Neural cell (in vitro differentiated cells): ENCODE measurements at regions not wholly inside any gene's neighbourhood (a gene's known extent, or its start where the extent isn't known, plus 50 kb on each side); places are given as distances from the start of the nearest gene placed in this dataset.

Experiments used
- H2AFZ ChIP-seq: fragments of 200-600, 300-800 bp; sonication (generic), shearing (Covaris generic); 2 replicates; pipeline ENCODE4 v1.6.0; 2014; ENCODE audit warnings: low read depth, mild to moderate bottlenecking, antibody characterized with exemption, low read length, moderate library complexity
- H3F3A ChIP-seq: fragments of 200-600 bp; shearing (Covaris generic); 2 replicates; pipeline ENCODE4 v1.6.1; 2016; ENCODE audit warnings: mild to moderate bottlenecking, moderate library complexity, mixed read lengths, antibody characterized with exemption, low read length; ENCODE audit not compliant: insufficient read depth, poor library complexity, severe bottlenecking
- H3K27ac ChIP-seq: fragments of 200-600, 300-800 bp; sonication (generic), shearing (Covaris generic); 2 replicates; pipeline ENCODE4 v1.5.1; 2014; ENCODE audit warnings: mild to moderate bottlenecking, low read length, moderate library complexity
- H3K27me3 ChIP-seq: fragments of 300-800, 200-600 bp; sonication (generic), shearing (Covaris generic); 2 replicates; pipeline ENCODE4 v1.6.0; 2014; ENCODE audit warnings: mild to moderate bottlenecking, low read depth, low read length, moderate library complexity; ENCODE audit not compliant: insufficient read depth
- H3K36me3 ChIP-seq: fragments of 300-800, 200-600 bp; sonication (generic), shearing (Covaris generic); 2 replicates; pipeline ENCODE4 v1.5.1; 2014; ENCODE audit warnings: mild to moderate bottlenecking, antibody characterized with exemption, low read length, moderate library complexity; ENCODE audit not compliant: insufficient read depth
- H3K4me2 ChIP-seq: fragments of 300-800, 200-600 bp; sonication (generic), shearing (Covaris generic); 2 replicates; pipeline ENCODE4 v1.6.0; 2014; ENCODE audit warnings: mild to moderate bottlenecking, low read length
- H3K4me3 ChIP-seq: fragments of 300-800, 200-600 bp; sonication (generic), shearing (Covaris generic); 2 replicates; pipeline ENCODE4 v1.5.1; 2014; ENCODE audit warnings: mild to moderate bottlenecking, low read length, moderate library complexity
- H3K79me2 ChIP-seq: fragments of 200-600 bp; shearing (Covaris generic); replicated peaks from 2 replicates; pipeline ENCODE4 v1.6.0; 2014; ENCODE audit warnings: mild to moderate bottlenecking, low read length, moderate library complexity; ENCODE audit not compliant: insufficient read depth
- H3K9ac ChIP-seq: fragments of 300-800, 200-600 bp; sonication (generic), shearing (Covaris generic); 2 replicates; pipeline ENCODE4 v1.6.1; 2016; ENCODE audit warnings: mild to moderate bottlenecking, low read length, mixed read lengths
- H3K9me2 ChIP-seq: fragments of 200-600 bp; shearing (Covaris generic); 2 replicates; pipeline ENCODE4 v1.6.1; 2016; ENCODE audit warnings: mild to moderate bottlenecking, low read length, mixed read lengths; ENCODE audit not compliant: insufficient read depth
- H3K9me3 ChIP-seq: fragments of 200-600, 300-800 bp; sonication (generic), shearing (Covaris generic); 2 replicates; pipeline ENCODE4 v1.6.1; 2016; ENCODE audit warnings: mild to moderate bottlenecking, mixed run types, low read length, moderate library complexity, mixed read lengths
- H4K20me1 ChIP-seq: fragments of 200-600 bp; shearing (Covaris generic); 2 replicates; pipeline ENCODE4 v1.6.1; 2016; ENCODE audit warnings: mild to moderate bottlenecking, mixed run types; ENCODE audit not compliant: insufficient read depth
- CTCF ChIP-seq: fragments of 450-650 bp; IDR thresholded peaks from 2 replicates; pipeline ENCODE4 v1.5.1; 2014; ENCODE audit warnings: antibody characterized with exemption, mild to moderate bottlenecking, moderate library complexity; ENCODE audit not compliant: poor library complexity, severe bottlenecking
- EP300 ChIP-seq: fragments of 450-650 bp; conservative IDR thresholded peaks from 2 replicates; pipeline ENCODE4 v1.6.1; 2014; ENCODE audit warnings: antibody characterized with exemption, mild to moderate bottlenecking, moderate library complexity; ENCODE audit not compliant: poor library complexity, severe bottlenecking
- EZH2 ChIP-seq: fragments of 200-600, 300-800 bp; shearing (Covaris generic), sonication (generic); IDR thresholded peaks from 2 replicates; pipeline ENCODE4 v1.6.1; 2014; ENCODE audit warnings: antibody characterized with exemption, low read length, borderline replicate concordance, mild to moderate bottlenecking; ENCODE audit not compliant: insufficient read depth, poor library complexity, severe bottlenecking
- MXI1 ChIP-seq: fragments of 450-650 bp; conservative IDR thresholded peaks from 2 replicates; pipeline ENCODE4 v1.6.1; 2014; ENCODE audit warnings: antibody characterized with exemption, mild to moderate bottlenecking; ENCODE audit not compliant: poor library complexity, severe bottlenecking
- POLR2AphosphoS5 ChIP-seq: IDR thresholded peaks from 2 replicates; pipeline ENCODE4 v1.6.1; 2012
- RAD21 ChIP-seq: fragments of 450-650 bp; conservative IDR thresholded peaks from 2 replicates; pipeline ENCODE4 v1.6.1; 2014; ENCODE audit warnings: antibody characterized with exemption, mild to moderate bottlenecking, moderate library complexity
- REST ChIP-seq: IDR thresholded peaks from 2 replicates; pipeline ENCODE4 v1.6.1; 2012; ENCODE audit warnings: borderline replicate concordance
- SMC3 ChIP-seq: fragments of 450-650 bp; conservative IDR thresholded peaks from 2 replicates; pipeline ENCODE4 v1.6.1; 2014; ENCODE audit warnings: antibody characterized with exemption, mild to moderate bottlenecking, moderate library complexity; ENCODE audit not compliant: poor library complexity
- TAF1 ChIP-seq: IDR thresholded peaks from 2 replicates; pipeline ENCODE4 v1.6.1; 2012; ENCODE audit warnings: low read depth

GRCh38 chr7:124390301-124390700 lies 357.4 kb upstream of the TMEM229A start:
- Histone ChIP-seq H3K4me3 (no peak overlapping the region), H3K9ac (no peak overlapping the region), H3K27ac (no peak overlapping the region), H3K79me2 (no peaks in the 10 kb centered on the region), H4K20me1 (no peaks in the 10 kb centered on the region), H3K9me3 (no peaks in the 10 kb centered on the region), H3K9me2 (no peaks in the 10 kb centered on the region), H3K36me3 (no peaks in the 10 kb centered on the region), H3F3A (no peaks in the 10 kb centered on the region), H3K4me2 (no peak overlapping the region), H2AFZ (no peak overlapping the region), H3K27me3 (no peaks in the 10 kb centered on the region)
- TF ChIP-seq RAD21, result no peak
- no peak for TF ChIP-seq EP300

GRCh38 chr7:124388751-124389150 lies 355.9 kb upstream of the TMEM229A start:
- no peaks in the 10 kb centered on the region for H3K9me2 ChIP-seq
- H3K27ac ChIP-seq, result no peak overlapping the region
- no peaks in the 10 kb centered on the region for H3K79me2 ChIP-seq
- no peak for TF ChIP-seq CTCF
- no peak for TF ChIP-seq POLR2AphosphoS5
- no peak for TF ChIP-seq MXI1
- no peak for TF ChIP-seq EP300
- TF ChIP-seq REST, result no peak
- TF ChIP-seq RAD21, result no peak
- TF ChIP-seq EZH2, result no peak
- no peak for TF ChIP-seq SMC3
- TF ChIP-seq TAF1, result no peak
- H3F3A ChIP-seq, result no peaks in the 10 kb centered on the region
- no peaks in the 10 kb centered on the region for H3K27me3 ChIP-seq
- H3K4me3 ChIP-seq, result no peak overlapping the region
- H3K9me3 ChIP-seq, result no peaks in the 10 kb centered on the region
- H2AFZ ChIP-seq, result no peak overlapping the region
- no peak overlapping the region for H3K9ac ChIP-seq
- no peaks in the 10 kb centered on the region for H3K36me3 ChIP-seq
- no peaks in the 10 kb centered on the region for H4K20me1 ChIP-seq
- no peak overlapping the region for H3K4me2 ChIP-seq

GRCh38 chr7:124387056-124387455 lies 354.2 kb upstream of the TMEM229A start:
- no peak overlapping the region for H3K4me3 ChIP-seq
- no peaks in the 10 kb centered on the region for H4K20me1 ChIP-seq
- no peaks in the 10 kb centered on the region for H3K79me2 ChIP-seq
- TF ChIP-seq SMC3, result no peak
- H3K9ac ChIP-seq, result no peak overlapping the region
- no peak overlapping the region for H2AFZ ChIP-seq
- no peaks in the 10 kb centered on the region for H3K9me3 ChIP-seq
- no peak overlapping the region for H3K4me2 ChIP-seq
- H3K9me2 ChIP-seq, result no peaks in the 10 kb centered on the region
- no peaks in the 10 kb centered on the region for H3K27me3 ChIP-seq
- no peaks in the 10 kb centered on the region for H3F3A ChIP-seq
- H3K36me3 ChIP-seq, result no peaks in the 10 kb centered on the region
- H3K27ac ChIP-seq, result no peak overlapping the region
